HG03108 (cell line): ENCODE measurements at regions not wholly inside any gene's neighbourhood (a gene's known extent, or its start where the extent isn't known, plus 50 kb on each side); places are given as distances from the start of the nearest gene placed in this dataset.
"Not testable (repeated sequence)": the region's sequence is repeated elsewhere in the genome, so short reads cannot be mapped to it uniquely, and the experiment has no call there.

Experiments used
- ATAC-seq: cut with Tn5 transposase; IDR thresholded peaks from one replicate; pipeline ENCODE4 v1.9.1; 2021; ENCODE audit warnings: moderate library complexity; ENCODE audit not compliant: unreplicated experiment

- no peak for ATAC-seq
Observed at GRCh38 chr7:101707587-101707986, 78.5 kb upstream of the MYL10 start.

GRCh38 chr7:101708223-101708622 is 79.1 kb upstream of the MYL10 start:
- no peak for ATAC-seq

- no peak for ATAC-seq
Observed at GRCh38 chr7:101712652-101713051, 83.6 kb upstream of the MYL10 start.

GRCh38 chr7:101714097-101714496 is 85.0 kb upstream of the MYL10 start:
- no peak for ATAC-seq

- no peak for ATAC-seq
Observed at GRCh38 chr7:101717628-101718357, 88.7 kb upstream of the MYL10 start.

- ATAC-seq = no peak
Observed at GRCh38 chr7:101718363-101719122, 89.4 kb upstream of the MYL10 start.

- ATAC-seq = no peak
Observed at GRCh38 chr7:101719123-101719470, 90.0 kb upstream of the MYL10 start.

GRCh38 chr7:101720324-101720723 is 91.2 kb upstream of the MYL10 start:
- ATAC-seq = no peak

GRCh38 chr7:101722247-101722646 is 93.2 kb upstream of the MYL10 start:
- no peak for ATAC-seq

- ATAC-seq = no peak
Observed at GRCh38 chr7:101723835-101724234, 93.6 kb upstream of the CUX1 start.

GRCh38 chr7:101724957-101725356 is 92.5 kb upstream of the CUX1 start:
- ATAC-seq = no peak

- ATAC-seq = no peak
Observed at GRCh38 chr7:101725921-101726320, 91.5 kb upstream of the CUX1 start.

- no peak for ATAC-seq
Observed at GRCh38 chr7:101727184-101727583, 90.2 kb upstream of the CUX1 start.

GRCh38 chr7:101728128-101728527 is 89.3 kb upstream of the CUX1 start:
- no peak for ATAC-seq

- ATAC-seq = not testable (repeated sequence)
Observed at GRCh38 chr7:101728873-101729240, 88.6 kb upstream of the CUX1 start.

GRCh38 chr7:101729241-101729883 is 88.1 kb upstream of the CUX1 start:
- ATAC-seq = no peak

- ATAC-seq = no peak
Observed at GRCh38 chr7:101731502-101732084, 85.8 kb upstream of the CUX1 start.

- no peak for ATAC-seq
Observed at GRCh38 chr7:101733713-101734475, 83.5 kb upstream of the CUX1 start.

GRCh38 chr7:101736084-101736483 is 81.3 kb upstream of the CUX1 start:
- no peak for ATAC-seq

GRCh38 chr7:101739775-101740398 is 77.5 kb upstream of the CUX1 start:
- ATAC-seq = no peak
